DMS153 (cell line): ENCODE measurements at regions not wholly inside any gene's neighbourhood (a gene's known extent, or its start where the extent isn't known, plus 50 kb on each side); places are given as distances from the start of the nearest gene placed in this dataset.
A peak's percentile ranks its signal among the peaks of the same experiment; 100 is the strongest.
"Not testable (repeated sequence)": the region's sequence is repeated elsewhere in the genome, so short reads cannot be mapped to it uniquely, and the experiment has no call there.

Source experiments
- DNase-seq: peaks from one replicate; lab custom pipeline; 2025; lab: John Stamatoyannopoulos, UW

- DNase-seq, result no peak
These were observed 182.1 kb upstream of the ITGA1 start for GRCh38 chr5:52605317-52606313.

- no peak for DNase-seq
These were observed 180.4 kb upstream of the ITGA1 start for GRCh38 chr5:52607227-52607824.

GRCh38 chr5:52620315-52620714 is 167.4 kb upstream of the ITGA1 start:
- no peak for DNase-seq

- no peak for DNase-seq
These were observed 164.4 kb upstream of the ITGA1 start for GRCh38 chr5:52623291-52623690.

DNA sequence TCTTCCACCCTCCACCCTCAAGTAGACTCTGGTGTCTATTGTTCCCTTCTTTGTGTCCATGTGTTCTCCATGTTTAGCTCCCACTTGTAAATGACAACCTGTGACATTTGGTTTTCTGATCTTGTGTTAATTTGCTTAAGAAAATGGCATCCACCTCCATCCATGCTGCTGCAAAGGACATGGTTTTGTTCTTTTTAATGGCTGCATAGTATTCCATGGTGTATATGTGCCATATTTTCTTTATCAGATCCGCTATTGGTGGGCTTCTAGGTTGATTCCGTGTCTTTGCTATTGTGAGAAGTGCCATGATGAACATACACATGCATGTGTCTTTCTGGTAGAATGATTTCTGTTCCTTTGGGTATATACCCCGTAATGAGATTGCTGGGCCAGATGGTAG is 163.4 kb upstream of the ITGA1 start:
- no peak for DNase-seq

- no peak for DNase-seq
These were observed 161.4 kb upstream of the ITGA1 start for GRCh38 chr5:52626312-52626711.

GRCh38 chr5:52627740-52628139 is 160.0 kb upstream of the ITGA1 start:
- no peak for DNase-seq

GRCh38 chr5:52632281-52632680 is 155.4 kb upstream of the ITGA1 start:
- DNase-seq, result no peak

GRCh38 chr5:52634171-52634570 is 153.5 kb upstream of the ITGA1 start:
- DNase-seq, result not testable (repeated sequence)

DNA sequence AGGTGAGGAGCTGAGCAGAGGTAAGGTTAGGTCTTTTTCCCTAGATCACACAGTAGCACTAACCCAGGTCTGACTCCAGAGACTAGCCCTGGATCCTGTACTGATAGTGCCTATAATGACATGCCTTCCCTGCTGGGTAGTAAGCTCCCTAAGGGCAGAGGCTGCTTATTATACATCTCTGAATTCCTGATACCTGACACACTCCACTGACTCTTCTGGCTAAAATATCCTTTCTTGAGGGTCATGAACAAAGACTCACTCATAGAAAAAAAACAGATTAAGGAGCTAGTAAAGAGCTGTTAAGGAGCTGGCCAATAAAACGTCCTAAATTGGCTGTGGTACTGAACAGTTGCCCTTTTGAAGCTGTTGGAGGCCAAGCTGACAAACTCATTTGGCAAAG is 149.0 kb upstream of the ITGA1 start:
- no peak for DNase-seq

GRCh38 chr5:52648726-52649125 is 139.0 kb upstream of the ITGA1 start:
- no peak for DNase-seq

- no peak for DNase-seq
These were observed 132.6 kb upstream of the ITGA1 start for GRCh38 chr5:52655163-52655562.

- DNase-seq, result no peak
These were observed 131.0 kb upstream of the ITGA1 start for GRCh38 chr5:52656569-52657246.

DNA sequence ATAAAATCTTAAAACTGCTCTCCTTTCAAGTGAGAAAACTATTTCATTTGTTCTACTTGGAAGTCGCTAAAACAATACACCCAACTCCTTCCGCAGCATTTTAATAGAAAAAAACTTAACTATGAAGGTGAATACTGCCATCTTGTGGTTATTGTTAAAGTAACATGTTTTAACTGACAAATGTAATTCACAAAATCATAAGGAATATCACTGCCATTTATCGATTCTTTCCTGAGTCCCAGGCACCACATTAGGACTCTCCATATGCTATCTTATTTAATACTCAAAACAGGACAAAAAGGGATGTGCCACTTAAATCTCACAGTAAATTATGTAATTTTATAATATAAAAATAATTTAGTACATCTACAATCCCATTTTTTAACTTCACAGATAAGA is 130.5 kb upstream of the ITGA1 start:
- peak; percentile 37 for DNase-seq

DNA sequence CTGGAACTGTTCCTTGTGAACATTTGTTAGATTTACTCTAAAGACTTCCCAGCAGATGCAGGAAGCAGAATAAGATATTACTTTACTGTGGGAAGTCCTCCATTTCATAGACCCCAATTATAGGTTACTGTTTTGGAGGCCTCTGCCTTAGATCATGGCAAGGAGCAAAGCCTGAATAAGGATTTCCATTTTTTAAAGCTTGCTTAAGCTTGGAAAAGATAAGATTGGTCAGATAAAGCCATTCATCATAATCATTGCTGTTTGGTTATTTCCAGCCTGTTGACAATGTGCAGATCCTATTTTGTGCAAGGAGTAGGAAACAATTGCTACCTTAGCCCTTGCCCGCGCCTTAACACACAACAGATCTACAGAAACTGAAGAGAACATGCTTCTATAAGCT is 129.5 kb upstream of the ITGA1 start:
- DNase-seq, result no peak

DNA sequence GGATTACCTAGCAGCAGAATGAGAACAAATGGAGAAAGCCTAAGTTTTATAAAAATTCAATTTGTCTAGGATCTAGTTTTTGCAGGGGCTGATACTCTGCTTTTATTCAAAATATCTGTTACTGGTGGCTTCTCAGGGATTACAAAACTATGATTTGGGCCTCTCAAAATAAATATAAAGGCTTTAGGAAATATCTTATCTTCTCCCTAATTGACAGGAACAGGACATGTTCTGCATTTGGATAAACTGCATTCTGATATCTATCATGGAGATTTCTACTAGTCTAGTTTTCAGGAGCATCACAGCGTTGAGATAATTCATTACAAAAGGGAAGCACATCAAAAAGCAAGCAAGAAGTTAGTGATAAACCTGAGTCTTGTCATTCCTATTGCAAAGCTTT is 127.1 kb upstream of the ITGA1 start:
- DNase-seq, result no peak

- no peak for DNase-seq
These were observed 125.7 kb upstream of the ITGA1 start for GRCh38 chr5:52661903-52662595.

DNA sequence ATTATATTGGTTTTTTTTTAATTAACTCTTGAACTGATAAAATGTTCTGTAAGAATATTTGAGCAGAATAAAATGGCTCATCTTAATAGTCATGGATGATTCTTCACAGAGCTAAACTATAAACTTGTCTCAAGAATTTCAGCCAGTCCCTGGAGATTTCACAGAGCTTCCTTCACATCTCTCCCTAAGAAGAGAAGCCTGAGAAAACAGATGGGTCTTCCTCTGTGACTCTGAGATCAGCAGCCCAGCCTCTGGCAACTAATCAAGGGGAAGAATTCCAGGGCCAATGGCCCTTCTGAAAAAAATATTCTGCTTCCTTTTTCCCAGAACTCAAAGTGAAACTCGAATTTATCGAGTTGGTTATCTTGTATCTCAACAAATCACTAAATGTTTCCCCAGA is 122.2 kb upstream of the ITGA1 start:
- no peak for DNase-seq

GRCh38 chr5:52668139-52668538 is 119.6 kb upstream of the ITGA1 start:
- DNase-seq, result no peak

DNA sequence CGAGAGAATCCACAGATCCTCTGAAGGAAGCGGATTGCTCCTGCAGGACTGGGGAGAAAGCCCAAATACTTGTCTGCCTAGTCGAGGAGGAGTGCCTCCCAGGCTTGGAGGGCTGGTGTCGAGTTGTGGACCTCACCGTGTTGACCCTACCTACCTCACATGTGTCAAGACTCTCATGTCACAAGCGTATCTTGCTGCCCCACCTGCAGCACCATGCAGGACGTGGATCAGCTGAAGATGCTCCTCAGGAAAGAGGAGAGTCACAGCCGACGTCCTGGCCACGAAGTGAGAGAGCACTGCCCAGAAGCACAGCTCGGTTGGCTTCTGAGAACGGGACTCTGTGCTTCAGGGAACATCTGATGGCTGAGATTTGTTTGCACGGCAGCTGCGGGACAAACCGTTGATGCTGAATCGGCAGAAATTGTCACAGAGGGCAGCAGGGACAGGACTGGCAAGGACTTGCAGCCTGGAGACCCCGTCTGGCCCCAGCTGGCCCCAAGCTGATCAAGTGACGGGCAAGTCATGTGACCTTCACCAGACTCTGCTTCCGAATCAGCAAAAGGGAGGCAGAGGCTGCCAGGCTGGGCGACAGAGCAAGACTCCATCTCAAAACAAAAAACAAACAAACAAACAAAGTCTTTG is 119.1 kb upstream of the ITGA1 start:
- DNase-seq, result no peak

DNA sequence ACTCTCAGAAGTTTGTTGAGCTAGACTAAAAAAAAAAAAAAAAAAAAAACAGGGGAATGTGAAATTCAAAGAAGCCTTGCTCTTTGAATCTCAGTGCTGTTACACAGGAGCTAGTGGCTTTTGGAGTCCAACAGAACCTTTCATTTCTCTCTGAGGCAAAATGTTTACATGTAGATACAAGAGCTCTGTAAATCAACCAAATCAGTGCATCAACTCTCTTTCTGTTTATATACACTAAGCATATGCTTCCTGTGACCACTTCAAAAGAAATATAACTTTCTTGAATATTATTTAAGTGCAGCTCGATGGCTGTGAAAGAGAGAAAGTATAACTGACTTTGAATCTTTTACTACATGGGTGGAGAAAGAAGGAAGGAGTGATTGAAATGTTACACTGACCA is 115.3 kb upstream of the ITGA1 start:
- no peak for DNase-seq

GRCh38 chr5:52673495-52673894 is 114.2 kb upstream of the ITGA1 start:
- no peak for DNase-seq
